Activated CD4-positive, alpha-beta T cell treated with anti-CD3 and anti-CD28 coated beads, Interleukin-2, amount 50 U/mL, for 16 hours (primary cell): ENCODE measurements at regions not wholly inside any gene's neighbourhood (a gene's known extent, or its start where the extent isn't known, plus 50 kb on each side); places are given as distances from the start of the nearest gene placed in this dataset.

Experiments
- DNase-seq: peaks from one replicate; pipeline ENCODE4 v3.0.0-alpha.2; 2020

- no peak for DNase-seq
Observed at GRCh38 chr13:67377919-67378318, 147.8 kb upstream of the PCDH9 start.

- no peak for DNase-seq
Observed at GRCh38 chr13:67374391-67374790, 144.3 kb upstream of the PCDH9 start.

- no peak for DNase-seq
Observed at GRCh38 chr13:67372868-67373464, 142.8 kb upstream of the PCDH9 start.

GRCh38 chr13:67369895-67370660 lies 139.9 kb upstream of the PCDH9 start:
- no peak for DNase-seq

- no peak for DNase-seq
Observed at GRCh38 chr13:67367399-67367798, 137.3 kb upstream of the PCDH9 start.

GRCh38 chr13:67366533-67366932 lies 136.4 kb upstream of the PCDH9 start:
- no peak for DNase-seq

- no peak for DNase-seq
Observed at GRCh38 chr13:67355812-67356476, 125.8 kb upstream of the PCDH9 start.

GRCh38 chr13:67353941-67354340 lies 123.8 kb upstream of the PCDH9 start:
- DNase-seq: no peak

- no peak for DNase-seq
Observed at GRCh38 chr13:67353031-67353430, 122.9 kb upstream of the PCDH9 start.

GRCh38 chr13:67351909-67352308 lies 121.8 kb upstream of the PCDH9 start:
- DNase-seq: no peak

GRCh38 chr13:67351114-67351513 lies 121.0 kb upstream of the PCDH9 start:
- no peak for DNase-seq

GRCh38 chr13:67343777-67344176 lies 113.6 kb upstream of the PCDH9 start:
- DNase-seq: no peak

- no peak for DNase-seq
Observed at GRCh38 chr13:67341406-67341805, 111.3 kb upstream of the PCDH9 start.

- no peak for DNase-seq
Observed at GRCh38 chr13:67330149-67330548, 100.0 kb upstream of the PCDH9 start.

- DNase-seq: no peak
Observed at GRCh38 chr13:67328895-67329294, 98.8 kb upstream of the PCDH9 start.

GRCh38 chr13:67318860-67319259 lies 88.7 kb upstream of the PCDH9 start:
- DNase-seq: no peak

GRCh38 chr13:67318398-67318797 lies 88.3 kb upstream of the PCDH9 start:
- no peak for DNase-seq

- no peak for DNase-seq
Observed at GRCh38 chr13:67314405-67314804, 84.3 kb upstream of the PCDH9 start.

- no peak for DNase-seq
Observed at GRCh38 chr13:67308004-67308772, 78.1 kb upstream of the PCDH9 start.

- no peak for DNase-seq
Observed at GRCh38 chr13:67306742-67307141, 76.6 kb upstream of the PCDH9 start.

GRCh38 chr13:67303661-67304333 lies 73.7 kb upstream of the PCDH9 start:
- no peak for DNase-seq

GRCh38 chr13:67299751-67300150 lies 69.6 kb upstream of the PCDH9 start:
- DNase-seq: no peak
